Adrenal gland (tissue), 9 donors: ENCODE measurements at regions not wholly inside any gene's neighbourhood (a gene's known extent, or its start where the extent isn't known, plus 50 kb on each side); places are given as distances from the start of the nearest gene placed in this dataset.

Source experiments
- DNase-seq, 7 donors: peaks; one replicate each; pipeline ENCODE4 v3.0.0-alpha.2; 2019 to 2020
- H3K27ac ChIP-seq, 5 donors: fragments of 200-600 bp; sonication (generic) in 4 of 5; 1 replicate in 3 of 5; 2 replicates in 2 of 5; pipeline versions ENCODE4 v1.5.1 to v1.8.0; 2016 to 2020; ENCODE audit warnings: mild to moderate bottlenecking in 1 of 5
- H3K27me3 ChIP-seq: fragments of 200-600 bp; 2 replicates; pipeline ENCODE4 v1.8.0; 2021
- H3K36me3 ChIP-seq, 2 donors: fragments of 200-600 bp; replicated peaks in 1 of 2; 1 replicate in 1 of 2; 2 replicates in 1 of 2; pipeline versions ENCODE4 v1.5.1 to v1.8.0; 2018 to 2022
- H3K4me1 ChIP-seq, 2 donors: fragments of 200-600 bp; replicated peaks in 1 of 2; 1 replicate in 1 of 2; 2 replicates in 1 of 2; pipeline versions ENCODE4 v1.5.1 to v1.8.0; 2018 to 2021
- H3K4me3 ChIP-seq, 4 donors: fragments of 200-600 bp; sonication (generic) in 3 of 4; one replicate each; pipeline ENCODE4 v1.5.1; 2016 to 2018
- H3K9me3 ChIP-seq, 3 donors: fragments of 200-600 bp; sonication (generic) in 1 of 3; replicated peaks in 1 of 3; 1 replicate in 2 of 3; 2 replicates in 1 of 3; pipeline versions ENCODE4 v1.5.1 to v1.8.0; 2016 to 2021
- CTCF ChIP-seq, 6 experiments: fragments of 450-650 bp in 4 of 6; fragments of 200-600 bp in 2 of 6; sonication (generic) in 1 of 6; IDR thresholded peaks; 1 replicate in 5 of 6; 2 replicates in 1 of 6; pipeline versions ENCODE4 v1.5.1 to v1.8.0; 2016 to 2021; ENCODE audit warnings: antibody characterized with exemption in 6 of 6, mild to moderate bottlenecking in 2 of 6, moderate library complexity in 1 of 6
- POLR2A ChIP-seq, 2 donors: fragments of 450-650 bp; IDR thresholded peaks; one replicate each; pipeline ENCODE4 v1.6.1; 2017; ENCODE audit warnings: antibody characterized with exemption in 2 of 2, mild to moderate bottlenecking in 2 of 2, moderate library complexity in 1 of 2
- WGBS, 4 donors: extraction: QIAGEN DNeasy Blood & Tissue Kit in 2 of 4; methylation state at CpG; one replicate each; pipeline versions ENCODE4 v1.1.5 to v1.1.7; 2013 to 2017; 5-methylcytosine and 5-hydroxymethylcytosine counted together
- intact Hi-C, 2 donors: fragments of 100-400 bp; cut with DNase I; formaldehyde crosslinking; loops; one replicate each; pipeline versions ENCODE4 v1.14.1 to v1.15.0; 2022 to 2023
- donor health status: healthy with polysubstance abuse.
- donor health status: Bipolar disorder and iron deficiency.
- donor health status: DM: yes; HTN: yes; CAD: no.
- donor health status: DM: no; HTN: no; CAD: no.
- donor health status: DM: no; HTN: no; CAD: no.

GRCh38 chr3:154781595-154781994 lies 298.5 kb upstream of the MME start:
- no peak for TF ChIP-seq CTCF (IDR thresholded peaks at IDR 0.05)
- TF ChIP-seq POLR2A (IDR thresholded peaks at IDR 0.05) = no peak
- Histone ChIP-seq H3K36me3 (no peaks in the 10 kb centered on the region), H3K9me3 (no peaks in the 10 kb centered on the region), H3K4me3 (no peak overlapping the region), H3K4me1 (no peaks in the 10 kb centered on the region), H3K27ac (no peak overlapping the region), H3K27me3 (no peaks in the 10 kb centered on the region)
- intact Hi-C loops = no loop called here
- WGBS, 4 donors = 69 to 83% (median 78%) methylated on average over 3 of the region's 3 CpGs
- no peak for DNase-seq

- no peak overlapping the region for H3K4me3 ChIP-seq
- TF ChIP-seq POLR2A (IDR thresholded peaks at IDR 0.05) (no peak), CTCF (IDR thresholded peaks at IDR 0.05) (no peak)
Measured at GRCh38 chr3:154780263-154780662, 299.9 kb upstream of the MME start.

GRCh38 chr3:154779571-154779970 lies 300.5 kb upstream of the MME start:
- Histone ChIP-seq H3K27ac (no peak overlapping the region), H3K9me3 (no peaks in the 10 kb centered on the region), H3K4me3 (no peak overlapping the region), H3K4me1 (no peaks in the 10 kb centered on the region), H3K27me3 (no peaks in the 10 kb centered on the region), H3K36me3 (no peaks in the 10 kb centered on the region)
- no peak for TF ChIP-seq CTCF (IDR thresholded peaks at IDR 0.05)
- TF ChIP-seq POLR2A (IDR thresholded peaks at IDR 0.05) = no peak
- intact Hi-C loops = no loop called here
- WGBS, 4 donors = 28 to 44% (median 28%) methylated on average over 2 of the region's 2 CpGs
- DNase-seq = peak in 1 of 7 donors; percentile 30

More at GRCh38 chr3:154780263-154780662, 299.9 kb upstream of the MME start:
- Histone ChIP-seq H3K4me1 (no peaks in the 10 kb centered on the region), H3K27me3 (no peaks in the 10 kb centered on the region), H3K27ac (no peak overlapping the region), H3K9me3 (no peaks in the 10 kb centered on the region), H3K36me3 (no peaks in the 10 kb centered on the region)
- WGBS, 4 donors = 51 to 85% (median 77%) methylated on average over 1 of the region's 1 CpG
- intact Hi-C loops = no loop called here
- no peak for DNase-seq

- intact Hi-C loops = no loop called here
- Histone ChIP-seq H3K9me3 (no peaks in the 10 kb centered on the region), H3K4me1 (no peaks in the 10 kb centered on the region), H3K4me3 (no peak overlapping the region), H3K27ac (no peak overlapping the region), H3K27me3 (no peaks in the 10 kb centered on the region), H3K36me3 (no peaks in the 10 kb centered on the region)
- WGBS, 4 donors = 50 to 73% (median 58%) methylated on average over 1 of the region's 1 CpG
- TF ChIP-seq POLR2A (IDR thresholded peaks at IDR 0.05) (no peak), CTCF (IDR thresholded peaks at IDR 0.05) (no peak)
- no peak for DNase-seq
Measured at GRCh38 chr3:154778057-154778456, 302.1 kb upstream of the MME start.
